HepG2 (cell line): ENCODE measurements at regions not wholly inside any gene's neighbourhood (a gene's known extent, or its start where the extent isn't known, plus 50 kb on each side); places are given as distances from the start of the nearest gene placed in this dataset.
"Not testable (repeated sequence)": the region's sequence is repeated elsewhere in the genome, so short reads cannot be mapped to it uniquely, and the experiment has no call there.

Experiments used
- ATAC-seq: fragments of 200-7000 bp; cut with Tn5 transposase; 3 replicates; pipeline ENCODE4 v1.9.1; 2020; ENCODE audit warnings: mild to moderate bottlenecking, moderate library complexity
- BruUV-seq: library from RNA; stranded (reverse); fragments of 400-500 nt; replicated peaks from 2 replicates; lab custom pipeline; 2021; lab: Mats Ljungman, UMichigan
- CTCF ChIA-PET: fragments of 300-600 bp; formaldehyde crosslinking; extraction: SDS; loops from one replicate; lab custom pipeline; 2021; ENCODE audit warnings: low total read pairs, inconsistent platforms, low intra/inter-chr PET ratio; lab: Yijun Ruan, JAX
- POLR2A ChIA-PET: fragments of 350-600 bp; sonication (Branson Sonifier 250); formaldehyde crosslinking; loops from one replicate; lab custom pipeline; 2020; ENCODE audit warnings: antibody characterized with exemption, inconsistent platforms; lab: Yijun Ruan, JAX
- DNase-seq: peaks from one replicate; pipeline ENCODE4 v3.0.0-alpha.2; 2015; ENCODE audit warnings: low spot score
- FAIRE-seq: peaks from 3 replicates; lab custom pipeline; 2011; peaks lifted over from hg19 to GRCh38; lab: Jason Lieb, UNC
- H2AFZ ChIP-seq: one replicate; pipeline ENCODE4 v1.6.1; 2011; ENCODE audit warnings: low read length, inconsistent platforms
- H3K27ac ChIP-seq: fragments of 300-600 bp; 3 replicates; pipeline ENCODE4 v1.8.0; 2011; ENCODE audit warnings: mixed run types, mild to moderate bottlenecking, mixed read lengths, low read length, inconsistent platforms; ENCODE audit not compliant: insufficient read depth; ENCODE audit errors: extremely low read length
- H3K27me3 ChIP-seq, 2 experiments: fragments of 200-600 bp in 1 of 2; 2 replicates in 1 of 2; 3 replicates in 1 of 2; pipeline versions ENCODE4 v1.6.0 to v1.8.0; 2011; ENCODE audit warnings: low read length in 2 of 2, mild to moderate bottlenecking in 2 of 2, moderate library complexity in 2 of 2, inconsistent platforms in 1 of 2; ENCODE audit not compliant: insufficient read depth in 2 of 2, control insufficient read depth in 1 of 2
- H3K36me3 ChIP-seq, 2 experiments: fragments of 200-600 bp in 1 of 2; replicated peaks in 1 of 2; 2 replicates in 1 of 2; 3 replicates in 1 of 2; pipeline versions ENCODE4 v1.5.1 to v1.8.0; 2011; ENCODE audit warnings: low read length in 2 of 2, inconsistent platforms in 1 of 2; ENCODE audit not compliant: insufficient read depth in 2 of 2, control insufficient read depth in 1 of 2
- H3K4me1 ChIP-seq: 2 replicates; pipeline ENCODE4 v1.5.1; 2012; ENCODE audit warnings: low read length, inconsistent platforms; ENCODE audit not compliant: insufficient read depth
- H3K4me2 ChIP-seq: 2 replicates; pipeline ENCODE4 v1.6.0; 2011; ENCODE audit warnings: low read depth, low read length, inconsistent platforms
- H3K4me3 ChIP-seq, 3 experiments: fragments of 200-600 bp in 1 of 3; sonication (generic), shearing (Covaris generic) in 1 of 3; replicated peaks in 1 of 3; 2 replicates each; pipeline ENCODE4 v1.5.1; 2011 to 2016; ENCODE audit warnings: low read length in 3 of 3, inconsistent platforms in 2 of 3, low read depth in 2 of 3, mild to moderate bottlenecking in 2 of 3, control low read depth in 1 of 3, mixed read lengths in 1 of 3; ENCODE audit not compliant: insufficient read depth in 1 of 3
- H3K79me2 ChIP-seq: one replicate; pipeline ENCODE4 v1.6.1; 2011; ENCODE audit warnings: low read length, inconsistent platforms; ENCODE audit not compliant: insufficient read depth
- H3K9ac ChIP-seq: 2 replicates; pipeline ENCODE4 v1.6.0; 2011; ENCODE audit warnings: mild to moderate bottlenecking, low read depth, low read length, inconsistent platforms; ENCODE audit not compliant: insufficient read depth
- H3K9me3 ChIP-seq: 2 replicates; pipeline ENCODE4 v1.5.1; 2012; ENCODE audit warnings: mild to moderate bottlenecking, low read length
- H4K20me1 ChIP-seq: 2 replicates; pipeline ENCODE4 v1.6.0; 2011; ENCODE audit warnings: inconsistent platforms, mild to moderate bottlenecking, low read length, moderate library complexity; ENCODE audit not compliant: insufficient read depth
- WGBS: methylation state at CpG from one replicate; pipeline ENCODE4 v1.1.6; 2017; ENCODE audit warnings: low lambda C conversion rate; 5-methylcytosine and 5-hydroxymethylcytosine counted together
- in situ Hi-C: cut with HindIII; loops from 2 replicates; pipeline ENCODE4 v1.10.0; 2017; ENCODE audit warnings: low pct_unique_long_range_greater_than_20kb; ENCODE audit not compliant: extremely low pct_ligation_motif_present
- intact Hi-C: fragments of 100-400 bp; cut with micrococcal nuclease; formaldehyde crosslinking; loops from one replicate; pipeline ENCODE4 v1.10.0; 2022; ENCODE audit not compliant: unreplicated experiment

- intact Hi-C loops, FAIRE-seq, ATAC-seq, H2AFZ ChIP-seq, DNase-seq, H3K9ac ChIP-seq, in situ Hi-C loops, H3K79me2 ChIP-seq, H3K27me3 ChIP-seq, H3K4me2 ChIP-seq, H3K4me1 ChIP-seq, H3K9me3 ChIP-seq, H3K4me3 ChIP-seq, H4K20me1 ChIP-seq, BruUV-seq, H3K27ac ChIP-seq, H3K36me3 ChIP-seq, POLR2A ChIA-PET, CTCF ChIA-PET: not testable (repeated sequence)
- WGBS: 0% methylated on average over 2 of the region's 2 CpGs
Observed at GRCh38 chr9:66794769-66795168, 105.8 kb upstream of the ZNF658 start.

- H3K9ac ChIP-seq, H3K9me3 ChIP-seq, FAIRE-seq, BruUV-seq, POLR2A ChIA-PET, H2AFZ ChIP-seq, DNase-seq, H3K36me3 ChIP-seq, ATAC-seq, intact Hi-C loops, H3K27me3 ChIP-seq, H3K4me2 ChIP-seq, H3K4me3 ChIP-seq, CTCF ChIA-PET, H4K20me1 ChIP-seq, H3K79me2 ChIP-seq, H3K27ac ChIP-seq, H3K4me1 ChIP-seq, in situ Hi-C loops: not testable (repeated sequence)
- 12% methylated on average over 2 of the region's 3 CpGs for WGBS
Observed at GRCh38 chr9:66795723-66796503, 104.6 kb upstream of the ZNF658 start.

GRCh38 chr9:66797905-66798616, 102.5 kb upstream of the ZNF658 start:
- H3K9ac ChIP-seq, H3K9me3 ChIP-seq, POLR2A ChIA-PET, H3K27me3 ChIP-seq, CTCF ChIA-PET, ATAC-seq, FAIRE-seq, BruUV-seq, H3K79me2 ChIP-seq, intact Hi-C loops, H3K27ac ChIP-seq, H3K4me3 ChIP-seq, H3K36me3 ChIP-seq, H4K20me1 ChIP-seq, H3K4me1 ChIP-seq, H3K4me2 ChIP-seq, DNase-seq, in situ Hi-C loops, H2AFZ ChIP-seq: not testable (repeated sequence)
- WGBS: 18% methylated on average over 8 of the region's 8 CpGs

GRCh38 chr9:66803619-66804018, 96.9 kb upstream of the ZNF658 start:
- ATAC-seq: not testable (repeated sequence)
- 0% methylated on average over 1 of the region's 1 CpG for WGBS

More at GRCh38 chr9:66803619-66804018, 96.9 kb upstream of the ZNF658 start:
- DNase-seq, H3K9ac ChIP-seq, H3K4me2 ChIP-seq, BruUV-seq, H3K27ac ChIP-seq, H3K4me1 ChIP-seq, H3K9me3 ChIP-seq, intact Hi-C loops, H3K79me2 ChIP-seq, H3K27me3 ChIP-seq, FAIRE-seq, POLR2A ChIA-PET, H2AFZ ChIP-seq, CTCF ChIA-PET, in situ Hi-C loops, H3K4me3 ChIP-seq, H4K20me1 ChIP-seq, H3K36me3 ChIP-seq: not testable (repeated sequence)
